ENCODE measurements at regions not wholly inside any gene's neighbourhood (a gene's known extent, or its start where the extent isn't known, plus 50 kb on each side); places are given as distances from the start of the nearest gene placed in this dataset.
"Not testable (repeated sequence)": the region's sequence is repeated elsewhere in the genome, so short reads cannot be mapped to it uniquely, and the experiment has no call there.

GRCh38 chr14:86450085-86450484, 920.1 kb downstream of the FLRT2 start:
- DNase-seq: no peak

GRCh38 chr14:86442135-86442534, 912.2 kb downstream of the FLRT2 start:
- no peak for DNase-seq

- DNase-seq: no peak
These were observed 900.9 kb downstream of the FLRT2 start for GRCh38 chr14:86430853-86431252.

GRCh38 chr14:86423214-86423613, 893.3 kb downstream of the FLRT2 start:
- no peak for DNase-seq

GRCh38 chr14:86420131-86420530, 890.2 kb downstream of the FLRT2 start:
- no peak for DNase-seq

GRCh38 chr14:86414146-86414545, 884.2 kb downstream of the FLRT2 start:
- DNase-seq: no peak

- no peak for DNase-seq
These were observed 875.2 kb downstream of the FLRT2 start for GRCh38 chr14:86404989-86405649.

- no peak for DNase-seq
These were observed 874.5 kb downstream of the FLRT2 start for GRCh38 chr14:86404425-86404824.

GRCh38 chr14:86402545-86402944, 872.6 kb downstream of the FLRT2 start:
- DNase-seq: no peak

GRCh38 chr14:86391085-86391484, 861.1 kb downstream of the FLRT2 start:
- no peak for DNase-seq

GRCh38 chr14:86388216-86388615, 858.3 kb downstream of the FLRT2 start:
- DNase-seq: no peak

- DNase-seq: no peak
These were observed 843.9 kb downstream of the FLRT2 start for GRCh38 chr14:86373886-86374285.

- DNase-seq: no peak
These were observed 842.5 kb downstream of the FLRT2 start for GRCh38 chr14:86372402-86372801.

- no peak for DNase-seq
These were observed 834.7 kb downstream of the FLRT2 start for GRCh38 chr14:86364634-86365033.

GRCh38 chr14:86363576-86363975, 833.6 kb downstream of the FLRT2 start:
- no peak for DNase-seq

- DNase-seq: no peak
These were observed 833.1 kb downstream of the FLRT2 start for GRCh38 chr14:86363047-86363446.

GRCh38 chr14:86357876-86358275, 827.9 kb downstream of the FLRT2 start:
- no peak for DNase-seq

GRCh38 chr14:86357119-86357518, 827.2 kb downstream of the FLRT2 start:
- no peak for DNase-seq

- DNase-seq: no peak
These were observed 817.0 kb downstream of the FLRT2 start for GRCh38 chr14:86346818-86347384.

- no peak for DNase-seq
These were observed 804.4 kb downstream of the FLRT2 start for GRCh38 chr14:86334355-86334754.

GRCh38 chr14:86333493-86333892, 803.5 kb downstream of the FLRT2 start:
- DNase-seq: no peak

GRCh38 chr14:86331341-86331740, 801.4 kb downstream of the FLRT2 start:
- no peak for DNase-seq

- no peak for DNase-seq
These were observed 791.2 kb downstream of the FLRT2 start for GRCh38 chr14:86321151-86321550.

- DNase-seq: not testable (repeated sequence)
These were observed 782.3 kb downstream of the FLRT2 start for GRCh38 chr14:86312154-86312665.

- no peak for DNase-seq
These were observed 781.2 kb downstream of the FLRT2 start for GRCh38 chr14:86311151-86311550.
